ENCODE measurements at regions not wholly inside any gene's neighbourhood (a gene's known extent, or its start where the extent isn't known, plus 50 kb on each side); places are given as distances from the start of the nearest gene placed in this dataset.
"Not testable (repeated sequence)": the region's sequence is repeated elsewhere in the genome, so short reads cannot be mapped to it uniquely, and the experiment has no call there.

- DNase-seq (ENCODE audit: low read depth in 2 of 2, low spot score in 1 of 2) = no peak
Observed at GRCh38 chr5:77871016-77871415, 94.9 kb upstream of the TBCA start.

DNA sequence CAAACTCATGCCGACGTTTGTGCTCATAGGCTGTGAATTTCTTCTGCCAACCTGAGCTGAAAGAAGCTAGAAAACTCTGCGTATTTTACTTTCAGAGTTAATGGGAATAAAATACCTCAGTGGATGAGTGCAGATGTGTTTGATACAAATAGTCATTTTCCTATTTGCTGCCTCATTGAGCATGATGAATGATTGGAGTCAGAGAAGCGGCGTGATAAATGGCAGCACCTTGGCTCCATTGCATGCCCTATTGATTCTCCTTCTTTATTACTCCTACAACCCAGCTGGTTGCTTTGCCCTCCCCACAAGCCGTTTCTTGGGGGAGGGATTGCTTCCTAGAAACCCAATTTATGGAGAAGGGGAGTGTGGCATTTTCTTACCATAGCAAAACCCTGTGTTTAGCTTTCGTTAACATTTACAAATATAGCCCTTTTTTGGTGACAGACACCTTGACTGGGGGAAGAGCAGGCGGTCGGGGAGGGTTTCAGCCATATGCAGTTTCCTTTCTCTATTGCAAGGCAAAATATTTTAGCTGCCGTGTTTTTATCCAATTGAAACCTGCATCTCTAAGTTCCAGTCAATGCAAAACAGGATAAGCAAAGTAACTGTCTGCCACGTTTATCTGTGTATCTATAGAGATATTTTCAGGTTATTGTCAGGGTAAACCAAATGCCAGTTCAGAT is 93.1 kb upstream of the TBCA start:
- no peak for DNase-seq (ENCODE audit: low read depth in 2 of 2, low spot score in 1 of 2)

DNA sequence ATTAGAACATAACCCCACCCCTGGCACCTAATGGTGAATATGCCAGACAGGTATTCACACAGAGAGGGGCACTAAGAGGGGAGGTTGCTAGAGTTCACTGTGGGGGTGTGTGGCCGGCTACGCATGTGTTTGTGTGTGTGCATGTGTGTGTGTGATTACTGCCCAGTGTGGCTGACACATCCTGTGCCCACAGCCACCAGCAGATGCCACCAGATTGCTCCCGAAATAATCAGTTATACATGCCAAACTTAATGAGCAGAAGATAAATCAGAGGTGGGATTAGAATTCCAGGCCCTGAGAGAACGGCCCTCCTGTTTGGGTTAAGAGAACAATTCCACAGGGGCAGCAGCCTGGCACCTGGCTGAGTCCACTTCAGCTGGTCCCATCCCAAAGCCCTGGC is 91.8 kb upstream of the TBCA start:
- DNase-seq (ENCODE audit: low read depth in 2 of 2, low spot score in 1 of 2) = no peak

DNA sequence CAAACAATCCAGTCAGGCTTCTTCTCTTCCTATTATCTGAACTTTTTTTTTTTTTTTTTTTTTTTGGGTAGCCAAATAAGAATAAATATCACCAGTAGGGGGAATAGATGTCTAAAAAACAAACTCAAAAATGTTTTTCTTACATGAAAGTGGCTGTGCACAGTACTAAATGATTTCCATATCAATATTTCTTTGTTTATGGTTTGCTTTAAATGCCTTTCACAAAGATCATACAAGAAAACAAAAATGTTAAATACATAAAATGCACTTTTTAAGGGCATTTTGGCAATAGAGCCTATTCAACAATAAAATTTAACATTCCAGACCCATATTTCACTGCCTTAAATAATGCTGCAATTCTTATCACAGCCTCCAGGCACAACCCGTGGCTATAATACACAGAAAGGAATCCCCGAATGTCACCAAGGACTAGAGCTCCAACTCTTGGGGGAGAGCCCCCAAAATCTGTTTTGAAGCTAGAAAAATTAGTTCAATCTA is 91.1 kb upstream of the TBCA start:
- no peak for DNase-seq (ENCODE audit: low read depth in 2 of 2, low spot score in 1 of 2)

DNA sequence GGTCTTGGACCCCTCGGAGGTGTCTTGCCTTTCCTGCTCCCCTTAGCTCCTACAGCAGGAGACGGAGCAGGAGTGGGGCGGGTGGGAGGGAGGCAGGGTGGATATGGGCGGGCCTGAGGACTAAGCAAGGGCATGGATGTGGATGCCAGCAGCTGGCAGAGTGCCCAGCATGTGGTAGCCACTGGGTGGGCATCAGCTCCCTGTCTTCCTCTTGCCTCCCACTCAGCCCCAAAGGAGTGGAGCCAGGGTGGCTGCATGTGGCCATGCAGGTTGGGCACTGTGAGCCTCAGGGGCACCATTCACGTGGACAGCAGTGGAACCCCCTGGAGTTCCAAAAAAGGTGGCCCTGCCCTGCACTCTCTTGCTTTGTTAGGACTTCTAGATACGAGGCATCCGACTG is 90.1 kb upstream of the TBCA start:
- DNase-seq (ENCODE audit: low read depth in 2 of 2, low spot score in 1 of 2) = no peak

- no peak for DNase-seq (ENCODE audit: low read depth in 2 of 2, low spot score in 1 of 2)
Observed at GRCh38 chr5:77864997-77865396, 88.9 kb upstream of the TBCA start.

DNA sequence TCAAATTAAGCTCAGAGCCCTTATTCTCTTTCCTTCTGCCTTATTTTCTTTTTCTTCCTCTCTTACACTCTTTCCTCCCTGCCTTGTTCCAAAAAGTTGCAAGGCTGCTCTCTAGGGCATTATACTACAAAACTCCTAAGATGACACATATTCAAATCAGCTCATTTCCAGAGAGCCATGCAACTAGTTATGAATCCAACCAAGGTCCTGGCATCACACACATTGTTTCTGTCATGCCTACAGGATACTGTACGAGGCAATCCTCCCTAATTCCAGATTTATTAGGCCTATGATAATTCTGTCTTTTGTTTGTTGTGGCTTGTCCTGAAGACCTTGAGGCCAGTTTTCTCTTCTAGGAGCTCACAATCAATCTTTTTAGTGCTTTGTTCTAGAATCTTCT is 87.0 kb upstream of the TBCA start:
- DNase-seq (ENCODE audit: low read depth in 2 of 2, low spot score in 1 of 2) = no peak

- no peak for DNase-seq (ENCODE audit: low read depth in 2 of 2, low spot score in 1 of 2)
Observed at GRCh38 chr5:77861576-77861975, 85.4 kb upstream of the TBCA start.

DNA sequence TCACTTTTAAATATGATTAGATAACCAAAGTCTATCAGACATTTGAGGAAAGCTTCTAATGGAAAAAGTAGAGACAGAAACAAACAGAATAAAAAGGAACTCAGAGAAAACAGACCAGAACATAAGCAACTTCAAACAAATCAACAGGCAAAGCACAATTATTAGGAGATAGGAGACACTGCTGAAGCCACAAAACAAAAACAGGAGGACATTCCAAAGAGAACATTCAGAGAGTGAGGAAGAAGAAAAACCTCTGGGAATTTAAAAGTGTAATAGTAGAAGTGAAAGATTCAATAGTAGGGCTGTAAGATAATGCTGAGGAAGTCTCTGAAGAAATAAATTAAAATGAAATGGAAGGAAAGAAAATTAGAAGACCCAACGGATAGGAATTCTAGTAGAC is 83.2 kb upstream of the TBCA start:
- DNase-seq (ENCODE audit: low read depth in 2 of 2, low spot score in 1 of 2) = no peak

DNA sequence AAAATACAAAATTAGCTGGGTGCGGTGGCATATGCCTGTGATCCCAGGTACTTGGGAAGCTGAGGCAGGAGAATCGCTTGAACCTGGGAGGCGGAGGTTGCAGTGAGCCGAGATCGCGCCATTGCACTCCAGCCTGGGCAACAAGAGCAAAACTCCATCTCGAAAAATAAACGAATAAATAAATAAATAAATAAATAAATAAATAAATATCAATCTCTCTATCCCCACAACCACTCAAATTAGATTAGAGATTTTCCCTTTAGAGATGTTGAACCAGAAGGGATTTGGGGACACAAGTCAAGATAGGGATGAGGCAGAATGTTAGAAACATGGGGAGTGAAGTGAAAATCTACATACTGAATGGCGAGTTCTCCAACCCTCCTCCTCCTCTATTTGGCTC is 82.5 kb upstream of the TBCA start:
- DNase-seq (ENCODE audit: low read depth in 2 of 2, low spot score in 1 of 2) = not testable (repeated sequence)

GRCh38 chr5:77855369-77855768 is 79.2 kb upstream of the TBCA start:
- no peak for DNase-seq (ENCODE audit: low read depth in 2 of 2, low spot score in 1 of 2)

DNA sequence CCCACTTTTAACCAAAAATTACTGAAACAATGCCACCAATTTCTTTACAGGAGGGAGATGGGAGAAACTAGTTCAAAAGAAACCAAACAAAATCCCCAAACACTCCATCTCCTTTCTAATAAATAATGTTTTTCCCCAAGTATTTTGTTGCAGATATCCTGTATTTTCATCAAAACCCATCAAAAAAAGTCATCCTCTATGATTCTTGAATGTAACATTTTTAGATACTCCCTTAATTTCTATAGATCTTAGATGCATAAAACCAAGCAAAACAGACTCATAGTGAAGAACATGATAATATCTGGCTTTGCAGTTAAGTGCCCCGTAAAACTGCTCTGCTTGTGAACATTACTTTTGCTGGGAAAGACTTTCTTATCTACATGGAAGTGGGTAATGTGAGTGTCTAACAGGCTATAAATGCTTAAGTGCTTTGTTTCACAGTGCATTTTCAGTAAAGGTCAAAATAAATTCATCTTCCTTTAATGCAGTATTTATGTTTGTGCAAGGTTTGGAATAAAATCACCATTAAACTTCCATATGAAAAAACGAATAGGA is 77.3 kb upstream of the TBCA start:
- no peak for DNase-seq (ENCODE audit: low read depth in 2 of 2, low spot score in 1 of 2)

DNA sequence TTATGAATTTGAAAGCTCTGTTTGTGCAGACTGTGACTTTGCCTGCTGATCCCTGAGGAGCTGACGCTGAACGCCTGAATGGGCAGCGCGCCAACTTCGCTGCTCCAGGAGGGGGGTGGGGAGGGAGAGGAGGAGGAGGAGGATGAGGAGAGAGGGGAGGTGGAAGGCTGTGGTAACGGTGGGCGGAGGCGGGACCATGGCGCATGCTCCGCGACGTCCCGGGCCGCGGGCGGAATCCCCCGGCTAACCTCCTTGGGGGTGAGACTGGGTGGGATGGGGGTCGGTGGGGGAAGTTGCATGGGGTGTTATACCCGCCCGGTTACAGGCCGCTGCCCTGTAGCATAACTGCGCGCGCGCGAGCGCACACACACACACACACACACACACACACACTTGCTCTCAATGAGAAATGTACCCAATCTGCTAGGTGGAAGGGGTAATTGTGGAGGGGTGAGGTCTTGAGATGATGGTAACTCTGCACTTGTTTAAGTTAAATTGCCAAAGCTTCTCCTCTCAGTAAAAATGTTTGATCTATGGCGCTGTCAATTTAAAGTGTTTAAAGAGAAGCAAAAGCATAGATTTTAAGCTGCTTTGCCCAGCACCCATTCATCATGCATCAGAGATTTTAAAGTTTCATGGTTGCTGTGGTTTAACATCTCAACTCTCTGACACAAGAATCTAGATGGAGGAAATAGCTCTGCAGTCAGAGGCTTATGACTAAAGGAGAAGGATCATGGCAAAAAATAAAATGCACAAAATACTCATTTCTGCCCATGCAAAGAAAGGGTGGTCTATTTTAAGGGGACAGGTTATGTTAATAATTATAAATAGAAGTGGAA is 76.6 kb upstream of the TBCA start:
- peak in 1 of 2 donors; percentile 18 for DNase-seq (ENCODE audit: low read depth in 2 of 2, low spot score in 1 of 2)

GRCh38 chr5:77852068-77852513 is 76.0 kb upstream of the TBCA start:
- no peak for DNase-seq (ENCODE audit: low read depth in 2 of 2, low spot score in 1 of 2)

GRCh38 chr5:77851176-77852067 is 75.3 kb upstream of the TBCA start:
- no peak for DNase-seq (ENCODE audit: low read depth in 2 of 2, low spot score in 1 of 2)

GRCh38 chr5:77850536-77851175 is 74.5 kb upstream of the TBCA start:
- no peak for DNase-seq (ENCODE audit: low read depth in 2 of 2, low spot score in 1 of 2)

GRCh38 chr5:77849308-77849900 is 73.3 kb upstream of the TBCA start:
- DNase-seq (ENCODE audit: low read depth in 2 of 2, low spot score in 1 of 2) = no peak

GRCh38 chr5:77847814-77848290 is 71.7 kb upstream of the TBCA start:
- DNase-seq (ENCODE audit: low read depth in 2 of 2, low spot score in 1 of 2) = no peak

DNA sequence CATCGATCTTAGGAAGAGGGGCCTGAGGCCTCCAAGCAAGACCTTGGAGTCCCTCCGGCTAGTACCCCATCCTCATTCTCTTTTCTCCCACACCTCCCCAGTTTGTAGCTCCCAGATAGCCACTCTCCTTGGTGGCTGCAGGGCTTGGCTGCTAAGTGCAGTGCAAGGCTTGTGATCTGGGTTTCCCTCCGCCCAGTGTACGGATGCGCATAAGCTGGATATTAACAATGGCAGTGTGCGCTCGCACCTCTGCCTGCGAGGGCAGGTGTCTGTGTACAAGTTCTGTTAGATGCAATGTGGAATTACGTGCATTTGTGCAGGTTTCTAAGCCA is 71.0 kb upstream of the TBCA start:
- no peak for DNase-seq (ENCODE audit: low read depth in 2 of 2, low spot score in 1 of 2)

DNA sequence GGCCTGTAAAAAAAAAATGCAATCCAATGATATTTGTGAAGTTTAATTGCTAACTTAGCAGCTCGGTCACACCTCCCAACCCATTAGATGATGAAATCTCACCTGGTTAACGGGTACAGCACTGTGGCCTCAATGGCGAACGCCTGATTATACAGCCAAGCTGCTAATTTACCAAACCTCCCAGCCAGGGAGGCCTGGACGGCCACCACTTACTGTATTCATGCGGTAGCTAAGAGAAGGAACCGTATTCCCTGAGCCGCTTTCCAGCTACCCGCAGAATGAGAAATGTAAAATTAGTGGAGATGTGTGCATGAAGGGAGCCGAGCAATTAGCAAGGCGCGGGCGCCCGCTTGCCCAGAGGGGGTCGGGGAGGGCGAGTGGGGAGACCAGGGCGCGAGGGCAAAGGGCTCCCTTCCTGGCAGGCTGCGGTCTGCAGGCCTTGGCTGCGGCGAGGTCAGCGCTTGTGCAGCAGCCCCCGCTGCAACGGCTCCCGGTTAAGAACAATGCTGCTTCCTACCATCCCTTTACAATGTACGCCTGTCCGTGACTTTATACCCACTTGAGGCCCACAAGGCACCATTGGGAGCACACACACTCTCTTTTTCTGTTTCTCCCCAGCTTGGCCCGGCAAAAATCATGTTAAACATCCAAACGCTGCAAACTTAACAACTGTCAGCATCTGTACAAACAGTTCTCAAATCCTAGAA is 70.4 kb upstream of the TBCA start:
- DNase-seq (ENCODE audit: low read depth in 2 of 2, low spot score in 1 of 2) = no peak
